SK-N-SH (cell line): ENCODE measurements at regions not wholly inside any gene's neighbourhood (a gene's known extent, or its start where the extent isn't known, plus 50 kb on each side); places are given as distances from the start of the nearest gene placed in this dataset.

Source experiments
- CTCF ChIA-PET: fragments of 300-600, 350-600 bp; formaldehyde crosslinking; extraction: SDS; loops from one replicate; lab custom pipeline; 2021; lab: Yijun Ruan, JAX
- POLR2A ChIA-PET: fragments of 350-600 bp; sonication (Branson Sonifier 250); formaldehyde crosslinking; extraction: SDS; loops from one replicate; lab custom pipeline; 2020; ENCODE audit warnings: antibody characterized with exemption, inconsistent platforms; lab: Yijun Ruan, JAX
- DNase-seq: peaks from one replicate; pipeline ENCODE4 v3.0.0; 2012
- H2AFZ ChIP-seq: fragments of 200-600 bp; sonication (generic); 2 replicates; pipeline ENCODE4 v1.8.1; 2016; ENCODE audit warnings: antibody characterized with exemption, mild to moderate bottlenecking, low read depth
- H3F3A ChIP-seq: fragments of 200-600 bp; sonication (generic); replicated peaks from 2 replicates; pipeline ENCODE3; 2016; ENCODE audit warnings: antibody characterized with exemption, mild to moderate bottlenecking; ENCODE audit not compliant: insufficient read depth
- H3K27ac ChIP-seq, 2 experiments: fragments of 200-500 bp in 1 of 2; fragments of 200-600 bp in 1 of 2; sonication (Bioruptor generic) in 1 of 2; sonication (generic), shearing (Covaris generic) in 1 of 2; 2 replicates each; pipeline versions ENCODE4 v1.5.1 to v1.6.1; 2014 to 2016; ENCODE audit warnings: low read depth in 2 of 2, inconsistent platforms in 1 of 2, low read length in 1 of 2, mild to moderate bottlenecking in 1 of 2, mixed read lengths in 1 of 2
- H3K27me3 ChIP-seq: fragments of 200-600 bp; sonication (generic), shearing (Covaris generic); 2 replicates; pipeline ENCODE4 v1.6.1; 2016; ENCODE audit warnings: mixed run types; ENCODE audit not compliant: insufficient read depth
- H3K36me3 ChIP-seq, 2 experiments: fragments of 200-500 bp in 1 of 2; fragments of 200-600 bp in 1 of 2; sonication (Bioruptor generic) in 1 of 2; sonication (generic) in 1 of 2; replicated peaks in 1 of 2; 2 replicates each; pipeline versions ENCODE3 to v1.5.1; 2014 to 2016; ENCODE audit warnings: low read length in 1 of 2, mild to moderate bottlenecking in 1 of 2; ENCODE audit not compliant: insufficient read depth in 2 of 2, control insufficient read depth in 1 of 2
- H3K4me1 ChIP-seq, 2 experiments: fragments of 200-500 bp in 1 of 2; fragments of 200-600 bp in 1 of 2; sonication (Bioruptor generic) in 1 of 2; sonication (generic), shearing (Covaris generic) in 1 of 2; 2 replicates each; pipeline versions ENCODE4 v1.5.1 to v1.6.1; 2014 to 2016; ENCODE audit warnings: low read depth in 1 of 2, low read length in 1 of 2, mixed run types in 1 of 2; ENCODE audit not compliant: insufficient read depth in 2 of 2, control insufficient read depth in 1 of 2
- H3K4me2 ChIP-seq: fragments of 200-600 bp; sonication (generic), shearing (Covaris generic); 2 replicates; pipeline ENCODE4 v1.6.1; 2017; ENCODE audit warnings: mixed run types
- H3K4me3 ChIP-seq, 2 experiments: fragments of 200-500 bp in 1 of 2; fragments of 200-600 bp in 1 of 2; sonication (Bioruptor generic) in 1 of 2; sonication (generic), shearing (Covaris generic) in 1 of 2; 2 replicates each; pipeline versions ENCODE4 v1.5.1 to v1.8.1; 2014 to 2016; ENCODE audit warnings: low read depth in 2 of 2, inconsistent platforms in 1 of 2, low read length in 1 of 2, mild to moderate bottlenecking in 1 of 2, mixed read lengths in 1 of 2, moderate library complexity in 1 of 2
- H3K79me2 ChIP-seq: fragments of 200-600 bp; sonication (generic); 2 replicates; pipeline ENCODE4 v1.8.1; 2017; ENCODE audit warnings: mild to moderate bottlenecking; ENCODE audit not compliant: insufficient read depth
- H3K9ac ChIP-seq: fragments of 200-600 bp; sonication (generic); 2 replicates; pipeline ENCODE4 v1.6.1; 2017; ENCODE audit warnings: mixed run types
- H3K9me2 ChIP-seq: fragments of 200-600 bp; sonication (generic); 2 replicates; pipeline ENCODE4 v1.6.1; 2017; ENCODE audit warnings: mixed run types
- H3K9me3 ChIP-seq: fragments of 200-600 bp; sonication (generic); 2 replicates; pipeline ENCODE4 v1.6.1; 2017; ENCODE audit warnings: mixed run types, mild to moderate bottlenecking, moderate library complexity
- H4K20me1 ChIP-seq: fragments of 200-600 bp; sonication (generic); 2 replicates; pipeline ENCODE4 v1.6.1; 2017; ENCODE audit warnings: mild to moderate bottlenecking, mixed run types; ENCODE audit not compliant: insufficient read depth
- CHD2 ChIP-seq: fragments of 150-350 bp; IDR thresholded peaks from 2 replicates; pipeline ENCODE4 v1.6.1; 2018; ENCODE audit warnings: low read length; ENCODE audit not compliant: partially characterized antibody
- EP300 ChIP-seq, 2 experiments: IDR thresholded peaks; 2 replicates each; pipeline versions ENCODE4 v1.4.0 to v1.6.1; 2012; ENCODE audit warnings: borderline replicate concordance in 1 of 2, low read depth in 1 of 2, low read length in 1 of 2
- EZH2phosphoT487 ChIP-seq: fragments of 200-600 bp; sonication (generic); IDR thresholded peaks from 2 replicates; pipeline ENCODE4 v1.6.1; 2017; ENCODE audit warnings: low read depth, mixed run types, mild to moderate bottlenecking, antibody characterized with exemption, moderate library complexity, borderline replicate concordance
- FOXM1 ChIP-seq: IDR thresholded peaks from 2 replicates; pipeline ENCODE4 v1.4.0; 2012; ENCODE audit warnings: low read depth, mild to moderate bottlenecking
- NFIC ChIP-seq: IDR thresholded peaks from 2 replicates; pipeline ENCODE4 v1.4.0; 2012; ENCODE audit warnings: borderline replicate concordance
- NRF1 ChIP-seq: IDR thresholded peaks from 2 replicates; pipeline ENCODE4 v1.6.1; 2012; ENCODE audit warnings: low read depth, mild to moderate bottlenecking, low read length
- RFX5 ChIP-seq: IDR thresholded peaks from 2 replicates; pipeline ENCODE4 v1.6.1; 2012; ENCODE audit warnings: mild to moderate bottlenecking, improper control_type of control experiment, low read length
- YY1 ChIP-seq: IDR thresholded peaks from 2 replicates; pipeline ENCODE4 v1.4.0; 2012; ENCODE audit warnings: low read depth, mild to moderate bottlenecking
- WGBS: methylation state at CpG from one replicate; pipeline ENCODE4 v1.1.6; 2017; ENCODE audit warnings: low lambda C conversion rate; 5-methylcytosine and 5-hydroxymethylcytosine counted together
- TF ChIP-seq, protein P1 (sequence below): fragments of 150-350 bp; IDR thresholded peaks from 2 replicates; pipeline ENCODE4 v1.6.1; 2016; ENCODE audit warnings: mild to moderate bottlenecking, low read depth, low read length
- TF ChIP-seq, protein P2 (sequence below): IDR thresholded peaks from 2 replicates; pipeline ENCODE4 v1.6.1; 2012; ENCODE audit warnings: mild to moderate bottlenecking, low read depth, low read length, moderate library complexity
- TF ChIP-seq, protein P3 (sequence below): IDR thresholded peaks from 2 replicates; pipeline ENCODE4 v1.4.0; 2012; ENCODE audit warnings: low read depth, borderline replicate concordance
- TF ChIP-seq, protein P4 (sequence below): fragments of 200-600 bp; sonication (generic); IDR thresholded peaks from 2 replicates; pipeline ENCODE4 v1.6.1; 2017; ENCODE audit warnings: antibody characterized with exemption, mild to moderate bottlenecking, moderate library complexity

- TF ChIP-seq, protein P1, sequence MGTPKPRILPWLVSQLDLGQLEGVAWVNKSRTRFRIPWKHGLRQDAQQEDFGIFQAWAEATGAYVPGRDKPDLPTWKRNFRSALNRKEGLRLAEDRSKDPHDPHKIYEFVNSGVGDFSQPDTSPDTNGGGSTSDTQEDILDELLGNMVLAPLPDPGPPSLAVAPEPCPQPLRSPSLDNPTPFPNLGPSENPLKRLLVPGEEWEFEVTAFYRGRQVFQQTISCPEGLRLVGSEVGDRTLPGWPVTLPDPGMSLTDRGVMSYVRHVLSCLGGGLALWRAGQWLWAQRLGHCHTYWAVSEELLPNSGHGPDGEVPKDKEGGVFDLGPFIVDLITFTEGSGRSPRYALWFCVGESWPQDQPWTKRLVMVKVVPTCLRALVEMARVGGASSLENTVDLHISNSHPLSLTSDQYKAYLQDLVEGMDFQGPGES, result no peak
- TF ChIP-seq CHD2 (no peak), NFIC (no peak)
- TF ChIP-seq, protein P2, sequence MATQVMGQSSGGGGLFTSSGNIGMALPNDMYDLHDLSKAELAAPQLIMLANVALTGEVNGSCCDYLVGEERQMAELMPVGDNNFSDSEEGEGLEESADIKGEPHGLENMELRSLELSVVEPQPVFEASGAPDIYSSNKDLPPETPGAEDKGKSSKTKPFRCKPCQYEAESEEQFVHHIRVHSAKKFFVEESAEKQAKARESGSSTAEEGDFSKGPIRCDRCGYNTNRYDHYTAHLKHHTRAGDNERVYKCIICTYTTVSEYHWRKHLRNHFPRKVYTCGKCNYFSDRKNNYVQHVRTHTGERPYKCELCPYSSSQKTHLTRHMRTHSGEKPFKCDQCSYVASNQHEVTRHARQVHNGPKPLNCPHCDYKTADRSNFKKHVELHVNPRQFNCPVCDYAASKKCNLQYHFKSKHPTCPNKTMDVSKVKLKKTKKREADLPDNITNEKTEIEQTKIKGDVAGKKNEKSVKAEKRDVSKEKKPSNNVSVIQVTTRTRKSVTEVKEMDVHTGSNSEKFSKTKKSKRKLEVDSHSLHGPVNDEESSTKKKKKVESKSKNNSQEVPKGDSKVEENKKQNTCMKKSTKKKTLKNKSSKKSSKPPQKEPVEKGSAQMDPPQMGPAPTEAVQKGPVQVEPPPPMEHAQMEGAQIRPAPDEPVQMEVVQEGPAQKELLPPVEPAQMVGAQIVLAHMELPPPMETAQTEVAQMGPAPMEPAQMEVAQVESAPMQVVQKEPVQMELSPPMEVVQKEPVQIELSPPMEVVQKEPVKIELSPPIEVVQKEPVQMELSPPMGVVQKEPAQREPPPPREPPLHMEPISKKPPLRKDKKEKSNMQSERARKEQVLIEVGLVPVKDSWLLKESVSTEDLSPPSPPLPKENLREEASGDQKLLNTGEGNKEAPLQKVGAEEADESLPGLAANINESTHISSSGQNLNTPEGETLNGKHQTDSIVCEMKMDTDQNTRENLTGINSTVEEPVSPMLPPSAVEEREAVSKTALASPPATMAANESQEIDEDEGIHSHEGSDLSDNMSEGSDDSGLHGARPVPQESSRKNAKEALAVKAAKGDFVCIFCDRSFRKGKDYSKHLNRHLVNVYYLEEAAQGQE, result no peak
Measured at GRCh38 chr18:30819619-30820018, 222.9 kb downstream of the DSC3 start (continued).

- Histone ChIP-seq H3K27ac (no peak overlapping the region), H3K4me3 (no peak overlapping the region), H4K20me1 (no peaks in the 10 kb centered on the region), H3K4me1 (no peaks in the 10 kb centered on the region), H3K4me2 (no peak overlapping the region), H3K9ac (no peak overlapping the region), H3F3A (no peaks in the 10 kb centered on the region), H3K9me2 (no peaks in the 10 kb centered on the region), H3K36me3 (no peaks in the 10 kb centered on the region), H2AFZ (no peak overlapping the region), H3K9me3 (no peaks in the 10 kb centered on the region), H3K27me3 (no peaks in the 10 kb centered on the region), H3K79me2 (no peaks in the 10 kb centered on the region)
- no peak for TF ChIP-seq EZH2phosphoT487
- POLR2A ChIA-PET, result no interaction called here
- WGBS, result 0% methylated on average over 1 of the region's 1 CpG
- no peak for DNase-seq
- CTCF ChIA-PET, result no interaction called here
Measured at GRCh38 chr18:30814446-30814845, 228.1 kb downstream of the DSC3 start.

- Histone ChIP-seq H3K4me3 (no peak overlapping the region), H3K4me2 (no peak overlapping the region), H3K9me2 (no peaks in the 10 kb centered on the region), H2AFZ (no peak overlapping the region), H3F3A (no peaks in the 10 kb centered on the region), H3K4me1 (no peaks in the 10 kb centered on the region), H4K20me1 (no peaks in the 10 kb centered on the region), H3K9me3 (no peaks in the 10 kb centered on the region), H3K9ac (no peak overlapping the region), H3K36me3 (no peaks in the 10 kb centered on the region), H3K79me2 (no peaks in the 10 kb centered on the region), H3K27me3 (no peaks in the 10 kb centered on the region), H3K27ac (no peak overlapping the region)
- 16% methylated on average over 2 of the region's 2 CpGs for WGBS
- no peak for DNase-seq
- ChIA-PET CTCF (no interaction called here), POLR2A (no interaction called here)
- TF ChIP-seq EP300 (IDR thresholded peaks at IDR 0.05; ENCODE audit: borderline replicate concordance in 1 of 2, low read depth in 1 of 2, low read length in 1 of 2) (no peak), NRF1 (no peak), FOXM1 (no peak), RFX5 (no peak), EZH2phosphoT487 (no peak), YY1 (no peak)
- TF ChIP-seq, protein P3, sequence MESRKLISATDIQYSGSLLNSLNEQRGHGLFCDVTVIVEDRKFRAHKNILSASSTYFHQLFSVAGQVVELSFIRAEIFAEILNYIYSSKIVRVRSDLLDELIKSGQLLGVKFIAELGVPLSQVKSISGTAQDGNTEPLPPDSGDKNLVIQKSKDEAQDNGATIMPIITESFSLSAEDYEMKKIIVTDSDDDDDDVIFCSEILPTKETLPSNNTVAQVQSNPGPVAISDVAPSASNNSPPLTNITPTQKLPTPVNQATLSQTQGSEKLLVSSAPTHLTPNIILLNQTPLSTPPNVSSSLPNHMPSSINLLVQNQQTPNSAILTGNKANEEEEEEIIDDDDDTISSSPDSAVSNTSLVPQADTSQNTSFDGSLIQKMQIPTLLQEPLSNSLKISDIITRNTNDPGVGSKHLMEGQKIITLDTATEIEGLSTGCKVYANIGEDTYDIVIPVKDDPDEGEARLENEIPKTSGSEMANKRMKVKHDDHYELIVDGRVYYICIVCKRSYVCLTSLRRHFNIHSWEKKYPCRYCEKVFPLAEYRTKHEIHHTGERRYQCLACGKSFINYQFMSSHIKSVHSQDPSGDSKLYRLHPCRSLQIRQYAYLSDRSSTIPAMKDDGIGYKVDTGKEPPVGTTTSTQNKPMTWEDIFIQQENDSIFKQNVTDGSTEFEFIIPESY, result no peak
- TF ChIP-seq, protein P4, sequence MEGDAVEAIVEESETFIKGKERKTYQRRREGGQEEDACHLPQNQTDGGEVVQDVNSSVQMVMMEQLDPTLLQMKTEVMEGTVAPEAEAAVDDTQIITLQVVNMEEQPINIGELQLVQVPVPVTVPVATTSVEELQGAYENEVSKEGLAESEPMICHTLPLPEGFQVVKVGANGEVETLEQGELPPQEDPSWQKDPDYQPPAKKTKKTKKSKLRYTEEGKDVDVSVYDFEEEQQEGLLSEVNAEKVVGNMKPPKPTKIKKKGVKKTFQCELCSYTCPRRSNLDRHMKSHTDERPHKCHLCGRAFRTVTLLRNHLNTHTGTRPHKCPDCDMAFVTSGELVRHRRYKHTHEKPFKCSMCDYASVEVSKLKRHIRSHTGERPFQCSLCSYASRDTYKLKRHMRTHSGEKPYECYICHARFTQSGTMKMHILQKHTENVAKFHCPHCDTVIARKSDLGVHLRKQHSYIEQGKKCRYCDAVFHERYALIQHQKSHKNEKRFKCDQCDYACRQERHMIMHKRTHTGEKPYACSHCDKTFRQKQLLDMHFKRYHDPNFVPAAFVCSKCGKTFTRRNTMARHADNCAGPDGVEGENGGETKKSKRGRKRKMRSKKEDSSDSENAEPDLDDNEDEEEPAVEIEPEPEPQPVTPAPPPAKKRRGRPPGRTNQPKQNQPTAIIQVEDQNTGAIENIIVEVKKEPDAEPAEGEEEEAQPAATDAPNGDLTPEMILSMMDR, result no peak
- TF ChIP-seq, protein P2, result no peak
Measured at GRCh38 chr18:30811580-30811979, 231.0 kb downstream of the DSC3 start.
